HG03460 (cell line): ENCODE measurements at regions not wholly inside any gene's neighbourhood (a gene's known extent, or its start where the extent isn't known, plus 50 kb on each side); places are given as distances from the start of the nearest gene placed in this dataset.

Experiments used
- ATAC-seq: cut with Tn5 transposase; IDR thresholded peaks from one replicate; pipeline ENCODE4 v1.9.1; 2021; ENCODE audit not compliant: unreplicated experiment

DNA sequence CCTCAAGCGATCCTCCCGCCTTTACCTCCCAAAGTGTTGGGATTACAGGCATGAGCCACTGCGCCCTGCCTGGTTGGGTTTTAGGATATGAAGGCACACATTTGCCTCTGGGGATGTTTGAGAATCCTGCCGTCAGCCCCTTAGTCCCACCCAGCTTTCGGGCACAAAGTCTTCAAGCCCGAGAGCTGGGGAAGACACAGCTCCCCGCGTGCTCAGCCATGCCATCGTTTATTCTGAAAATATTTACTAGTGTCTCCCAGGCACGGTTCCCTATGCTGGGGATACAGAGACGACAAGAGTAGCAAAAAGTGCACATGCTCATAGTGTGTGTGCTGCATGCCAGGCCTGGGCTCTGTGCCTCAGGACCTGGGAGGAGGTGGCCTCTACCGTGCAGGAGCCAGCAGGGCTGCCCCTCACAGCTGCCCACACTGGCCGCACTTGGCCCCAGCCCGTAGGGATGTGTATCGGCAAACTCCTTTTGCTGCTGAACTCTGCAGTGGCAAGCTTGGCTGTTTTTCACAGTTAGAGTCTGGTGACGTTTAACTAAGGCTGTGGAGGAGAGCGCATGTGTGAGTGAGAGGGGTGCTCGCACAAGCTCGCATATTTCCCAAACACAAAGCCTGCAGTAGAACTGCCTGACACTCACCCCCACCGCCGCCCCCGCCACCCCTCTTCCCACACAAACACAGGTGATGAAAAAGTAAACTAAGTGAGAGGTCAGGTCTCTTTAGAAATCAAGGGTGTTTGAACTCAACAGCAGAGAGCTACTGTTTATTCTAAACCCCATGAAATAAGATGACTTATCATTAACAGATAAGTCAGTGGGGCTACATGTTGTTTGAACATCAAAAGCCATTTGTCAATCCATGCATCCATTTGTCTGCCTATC is 266.4 kb downstream of the MRTFB start:
- ATAC-seq, result no peak

DNA sequence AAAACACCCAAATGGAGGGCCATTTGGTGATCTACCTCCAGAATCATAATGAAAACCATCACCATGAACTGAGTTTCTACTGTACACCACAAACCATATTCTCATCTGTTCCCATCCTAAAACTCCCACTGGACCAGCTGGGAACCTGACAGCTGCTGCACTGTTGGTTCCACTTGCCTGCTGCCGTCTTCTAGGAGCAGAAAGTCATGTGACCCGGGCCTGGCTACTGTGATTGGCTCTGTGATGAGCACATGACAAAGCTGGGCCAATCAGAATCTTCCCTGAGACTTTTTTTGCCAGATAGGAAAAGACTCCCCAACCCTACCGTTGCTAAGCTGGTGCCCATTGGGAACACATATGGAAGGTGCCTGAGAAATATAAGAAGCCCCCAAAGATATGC is 264.2 kb downstream of the MRTFB start:
- ATAC-seq, result no peak

- no peak for ATAC-seq
Observed at GRCh38 chr16:14334366-14335080, 263.4 kb downstream of the MRTFB start.

GRCh38 chr16:14333361-14333760 is 262.2 kb downstream of the MRTFB start:
- ATAC-seq, result no peak

DNA sequence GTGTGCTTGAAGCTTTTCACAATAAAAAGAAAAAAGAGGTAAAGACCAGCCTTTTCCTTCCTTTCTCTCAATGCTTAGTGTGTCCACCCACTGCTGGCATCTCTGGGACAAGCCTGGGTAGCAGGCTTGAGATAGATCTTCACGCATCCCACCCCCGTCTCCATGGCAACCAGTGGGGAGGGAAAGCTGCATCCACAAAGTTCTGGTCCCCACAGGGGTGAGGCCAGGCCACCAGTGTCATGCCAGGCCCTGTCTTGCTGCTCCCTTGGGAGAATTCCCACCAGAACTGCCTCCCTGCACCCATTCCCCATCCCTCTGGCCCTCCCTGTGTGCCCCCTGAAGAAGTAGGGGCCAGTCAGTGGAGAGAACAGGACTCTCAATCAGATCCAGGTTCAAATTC is 259.9 kb downstream of the MRTFB start:
- ATAC-seq, result no peak

- ATAC-seq, result no peak
Observed at GRCh38 chr16:14329727-14330350, 258.7 kb downstream of the MRTFB start.

GRCh38 chr16:14325502-14326401 is 254.6 kb downstream of the MRTFB start:
- no peak for ATAC-seq

GRCh38 chr16:14324581-14324980 is 253.5 kb downstream of the MRTFB start:
- no peak for ATAC-seq

GRCh38 chr16:14322186-14322585 is 251.1 kb downstream of the MRTFB start:
- no peak for ATAC-seq

GRCh38 chr16:14321542-14321941 is 250.4 kb downstream of the MRTFB start:
- ATAC-seq, result no peak

DNA sequence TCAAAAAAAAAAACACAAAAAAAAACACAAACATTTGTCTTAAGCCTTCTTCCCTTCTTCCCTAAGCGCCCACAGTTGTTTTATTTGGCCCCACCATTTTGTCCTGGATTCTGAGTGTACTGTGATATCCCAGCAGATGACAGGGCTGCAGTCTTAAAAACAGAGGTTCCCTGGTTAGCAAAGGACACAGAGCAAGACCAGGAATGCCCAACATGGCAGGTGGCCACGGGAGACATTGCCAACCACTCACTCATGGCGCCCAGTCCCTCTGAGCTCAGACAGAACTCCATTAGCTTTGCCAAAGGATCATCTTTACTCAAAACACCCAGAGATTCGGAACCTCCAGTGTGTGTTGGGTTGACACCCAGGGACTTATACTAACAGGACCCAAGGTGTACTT is 249.3 kb downstream of the MRTFB start:
- ATAC-seq, result no peak
